ENCODE measurements at regions not wholly inside any gene's neighbourhood (a gene's known extent, or its start where the extent isn't known, plus 50 kb on each side); places are given as distances from the start of the nearest gene placed in this dataset.

DNA sequence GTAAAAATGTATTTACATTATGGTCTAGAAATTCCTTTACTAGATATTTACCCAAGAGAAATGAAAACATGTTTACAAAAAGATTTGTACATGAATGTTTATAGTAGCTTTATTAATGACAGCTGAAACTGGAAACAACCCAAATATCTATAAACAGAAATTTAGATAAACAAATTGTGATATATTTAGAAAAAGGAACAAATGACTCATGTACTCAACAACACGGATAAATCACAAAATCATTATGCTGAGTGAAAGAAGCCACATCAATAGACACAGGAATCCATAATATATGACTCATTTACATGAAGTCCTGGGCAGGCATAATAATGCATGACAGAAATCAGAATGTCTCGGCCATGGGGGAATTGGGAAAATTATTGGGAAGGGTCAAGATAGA is 1020.2 kb downstream of the SQOR start:
- H3K36me3 ChIP-seq (replicated peaks in 1 of 2; ENCODE audit: insufficient read depth in 1 of 2, low read depth in 2 of 2), result no peaks in the 10 kb centered on the region
- no peaks in the 10 kb centered on the region for H3K4me1 ChIP-seq
- no peaks in the 10 kb centered on the region for H3K27me3 ChIP-seq
- WGBS, 2 donors, result 52 to 55% methylated on average over 2 of the region's 2 CpGs
- TF ChIP-seq CTCF (IDR thresholded peaks at IDR 0.05), result no peak
- no peak for TF ChIP-seq POLR2A (IDR thresholded peaks at IDR 0.05)
- H3K4me3 ChIP-seq, result no peak overlapping the region
- H3K27ac ChIP-seq, result no peak overlapping the region
- no peak for DNase-seq
- H3K9me3 ChIP-seq, result no peaks in the 10 kb centered on the region
- no peak for ATAC-seq
- intact Hi-C loops (cut with DNase I), result no loop called here

DNA sequence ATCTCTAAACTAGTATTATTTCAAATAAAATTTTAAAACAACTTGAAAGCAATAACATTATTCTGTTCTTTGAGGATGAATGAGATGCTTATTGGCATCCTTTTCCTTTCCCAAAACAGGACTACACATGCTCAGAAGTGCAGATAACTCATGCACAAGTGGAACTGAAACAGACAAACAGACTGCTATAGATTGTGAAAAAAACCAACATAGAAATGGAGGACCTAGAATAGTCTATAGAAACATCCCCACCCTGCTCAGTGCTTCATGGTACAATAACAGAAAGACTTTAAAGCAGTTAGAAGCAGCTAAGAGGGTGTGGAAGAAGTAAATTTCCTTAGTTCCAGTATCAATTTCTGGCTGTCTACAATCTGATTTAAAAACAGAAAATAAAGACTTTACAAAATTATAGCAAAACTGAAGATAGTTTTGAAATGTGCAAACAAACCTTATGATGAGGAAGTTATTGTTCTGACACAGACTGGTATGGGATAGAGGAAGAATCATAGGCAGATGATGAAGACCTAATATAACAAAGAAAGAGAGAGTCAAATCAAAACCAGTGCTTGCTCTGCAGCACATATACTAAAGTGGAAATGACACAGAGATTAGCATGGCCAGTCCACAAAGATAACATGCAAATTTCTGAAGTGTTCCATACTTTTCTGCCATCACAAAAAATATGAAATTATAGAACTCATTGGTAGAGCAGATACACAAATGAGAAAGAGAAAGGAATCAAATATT is 1025.4 kb downstream of the SQOR start:
- TF ChIP-seq CTCF (IDR thresholded peaks at IDR 0.05) (no peak), POLR2A (IDR thresholded peaks at IDR 0.05) (no peak)
- H3K4me3 ChIP-seq, result no peak overlapping the region
- DNase-seq (no peak), ATAC-seq (no peak)
- H3K9me3 ChIP-seq, result no peaks in the 10 kb centered on the region
- intact Hi-C loops (cut with DNase I), result no loop called here
- no peaks in the 10 kb centered on the region for H3K27me3 ChIP-seq
- H3K27ac ChIP-seq, result no peak overlapping the region
- no peaks in the 10 kb centered on the region for H3K4me1 ChIP-seq
- no peaks in the 10 kb centered on the region for H3K36me3 ChIP-seq (replicated peaks in 1 of 2; ENCODE audit: insufficient read depth in 1 of 2, low read depth in 2 of 2)

DNA sequence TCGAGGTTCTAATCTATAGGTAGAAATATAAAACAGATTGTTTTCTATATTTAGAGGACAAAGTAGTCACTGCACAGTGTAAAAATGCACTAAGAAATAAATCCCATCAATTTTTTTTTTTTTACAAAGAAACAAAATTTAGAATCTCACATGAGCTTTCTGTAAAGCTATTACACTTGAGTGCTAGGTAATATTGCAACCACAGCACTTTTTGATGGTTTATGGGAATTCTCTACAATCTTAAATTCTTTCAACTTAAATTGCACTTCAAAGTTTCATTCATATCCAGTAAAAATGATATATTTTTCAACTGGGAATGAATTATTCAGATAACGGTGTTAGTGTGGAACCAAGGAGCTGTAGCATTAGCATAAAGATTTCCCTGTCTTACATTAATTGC is 1035.4 kb downstream of the SQOR start:
- H3K36me3 ChIP-seq (replicated peaks in 1 of 2; ENCODE audit: insufficient read depth in 1 of 2, low read depth in 2 of 2), result no peaks in the 10 kb centered on the region
- intact Hi-C loops (cut with DNase I), result no loop called here
- H3K27ac ChIP-seq, result no peak overlapping the region
- H3K27me3 ChIP-seq, result no peaks in the 10 kb centered on the region
- no peak for TF ChIP-seq CTCF (IDR thresholded peaks at IDR 0.05)
- WGBS, 2 donors, result 78 to 83% methylated on average over 2 of the region's 2 CpGs
- H3K4me1 ChIP-seq, result no peaks in the 10 kb centered on the region
- no peaks in the 10 kb centered on the region for H3K9me3 ChIP-seq
- H3K4me3 ChIP-seq, result no peak overlapping the region
- no peak for DNase-seq
- no peak for ATAC-seq

DNA sequence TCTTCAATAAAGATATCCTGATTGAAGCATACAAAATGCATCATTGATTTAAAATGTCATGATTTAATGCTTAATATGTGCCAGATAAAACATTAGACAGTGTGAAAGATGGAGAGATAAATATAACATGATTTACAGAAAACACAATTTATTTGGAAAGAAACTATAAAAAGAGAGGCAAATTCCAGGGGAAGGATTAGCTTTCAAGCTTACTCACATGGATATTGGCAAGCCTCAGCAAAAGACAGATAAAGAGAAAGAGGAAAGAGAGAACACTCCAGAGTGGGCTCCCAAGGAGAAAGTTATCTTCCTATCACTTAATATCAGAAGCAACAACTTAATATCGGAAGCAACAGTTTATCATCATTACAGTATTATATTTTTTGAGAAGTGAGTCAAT is 1036.5 kb downstream of the SQOR start:
- no peak overlapping the region for H3K27ac ChIP-seq
- TF ChIP-seq POLR2A (IDR thresholded peaks at IDR 0.05) (no peak), CTCF (IDR thresholded peaks at IDR 0.05) (no peak)
- ATAC-seq, result no peak
- H3K4me3 ChIP-seq, result no peak overlapping the region
- 56 to 68% methylated on average over 1 of the region's 1 CpG for WGBS, 2 donors
- H3K36me3 ChIP-seq (replicated peaks in 1 of 2; ENCODE audit: insufficient read depth in 1 of 2, low read depth in 2 of 2), result no peaks in the 10 kb centered on the region
- intact Hi-C loops (cut with DNase I), result no loop called here
- H3K9me3 ChIP-seq, result no peaks in the 10 kb centered on the region
- no peak for DNase-seq
- peaks cover 2% of the 10 kb centered on the region for H3K4me1 ChIP-seq
- no peaks in the 10 kb centered on the region for H3K27me3 ChIP-seq

DNA sequence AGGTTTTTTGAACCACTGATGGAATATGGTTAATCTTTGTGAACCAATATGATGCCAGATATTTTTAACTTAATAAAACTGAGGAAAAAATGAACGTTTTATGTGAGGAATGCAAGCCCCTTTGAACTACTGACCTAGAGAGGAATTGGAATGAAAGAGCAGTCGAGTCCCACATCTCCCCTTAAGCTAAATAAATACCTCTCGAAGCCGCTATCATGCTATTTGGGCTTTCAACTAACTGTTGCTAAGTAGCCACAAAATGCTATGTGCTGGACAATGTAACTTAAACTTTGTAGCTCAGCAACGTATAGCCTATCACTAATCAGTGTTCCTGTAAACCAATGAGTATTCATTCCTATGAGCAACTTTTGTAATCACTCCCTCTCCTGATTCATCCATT is 1037.2 kb downstream of the SQOR start:
- TF ChIP-seq CTCF (IDR thresholded peaks at IDR 0.05) (no peak), POLR2A (IDR thresholded peaks at IDR 0.05) (no peak)
- peaks cover 8% of the 10 kb centered on the region for H3K4me1 ChIP-seq
- DNase-seq (no peak), ATAC-seq (no peak)
- H3K27me3 ChIP-seq, result no peaks in the 10 kb centered on the region
- no peaks in the 10 kb centered on the region for H3K36me3 ChIP-seq (replicated peaks in 1 of 2; ENCODE audit: insufficient read depth in 1 of 2, low read depth in 2 of 2)
- H3K9me3 ChIP-seq, result no peaks in the 10 kb centered on the region
- WGBS, 2 donors, result 50 to 53% methylated on average over 5 of the region's 5 CpGs
- H3K4me3 ChIP-seq, result no peak overlapping the region
- intact Hi-C loops (cut with DNase I), result no loop called here
- no peak overlapping the region for H3K27ac ChIP-seq

All from body of pancreas (tissue), 4 donors.